ENCODE measurements at regions not wholly inside any gene's neighbourhood (a gene's known extent, or its start where the extent isn't known, plus 50 kb on each side); places are given as distances from the start of the nearest gene placed in this dataset.
"Not testable (repeated sequence)": the region's sequence is repeated elsewhere in the genome, so short reads cannot be mapped to it uniquely, and the experiment has no call there.

GRCh38 chr4:112940336-112940735, 109.1 kb upstream of the ANK2 start:
- no peak for DNase-seq (ENCODE audit: extremely low read depth, low read depth, low spot score)

- no peak for DNase-seq (ENCODE audit: extremely low read depth, low read depth, low spot score)
Observed at GRCh38 chr4:112942077-112942476, 107.4 kb upstream of the ANK2 start.

GRCh38 chr4:112942997-112943396, 106.5 kb upstream of the ANK2 start:
- no peak for DNase-seq (ENCODE audit: extremely low read depth, low read depth, low spot score)

- no peak for DNase-seq (ENCODE audit: extremely low read depth, low read depth, low spot score)
Observed at GRCh38 chr4:112944006-112944405, 105.4 kb upstream of the ANK2 start.

- DNase-seq (ENCODE audit: extremely low read depth, low read depth, low spot score): no peak
Observed at GRCh38 chr4:112946127-112946526, 103.3 kb upstream of the ANK2 start.

GRCh38 chr4:112947616-112948015, 101.8 kb upstream of the ANK2 start:
- DNase-seq (ENCODE audit: extremely low read depth, low read depth, low spot score): no peak

- no peak for DNase-seq (ENCODE audit: extremely low read depth, low read depth, low spot score)
Observed at GRCh38 chr4:112951362-112952312, 97.8 kb upstream of the ANK2 start.

- no peak for DNase-seq (ENCODE audit: extremely low read depth, low read depth, low spot score)
Observed at GRCh38 chr4:112952313-112952700, 97.1 kb upstream of the ANK2 start.

- DNase-seq (ENCODE audit: extremely low read depth, low read depth, low spot score): no peak
Observed at GRCh38 chr4:112953262-112953661, 96.2 kb upstream of the ANK2 start.

- DNase-seq (ENCODE audit: extremely low read depth, low read depth, low spot score): no peak
Observed at GRCh38 chr4:112954286-112954685, 95.2 kb upstream of the ANK2 start.

- DNase-seq (ENCODE audit: extremely low read depth, low read depth, low spot score): no peak
Observed at GRCh38 chr4:112956484-112956896, 93.0 kb upstream of the ANK2 start.

GRCh38 chr4:112957764-112958163, 91.7 kb upstream of the ANK2 start:
- DNase-seq (ENCODE audit: extremely low read depth, low read depth, low spot score): not testable (repeated sequence)

- DNase-seq (ENCODE audit: extremely low read depth, low read depth, low spot score): no peak
Observed at GRCh38 chr4:112966701-112967488, 82.6 kb upstream of the ANK2 start.

- DNase-seq (ENCODE audit: extremely low read depth, low read depth, low spot score): no peak
Observed at GRCh38 chr4:112968451-112969159, 80.8 kb upstream of the ANK2 start.

- DNase-seq (ENCODE audit: extremely low read depth, low read depth, low spot score): no peak
Observed at GRCh38 chr4:112970903-112971302, 78.5 kb upstream of the ANK2 start.

GRCh38 chr4:112973750-112974251, 75.7 kb upstream of the ANK2 start:
- DNase-seq (ENCODE audit: extremely low read depth, low read depth, low spot score): no peak

- no peak for DNase-seq (ENCODE audit: extremely low read depth, low read depth, low spot score)
Observed at GRCh38 chr4:112975567-112976355, 73.7 kb upstream of the ANK2 start.

- no peak for DNase-seq (ENCODE audit: extremely low read depth, low read depth, low spot score)
Observed at GRCh38 chr4:112978691-112979472, 70.6 kb upstream of the ANK2 start.

GRCh38 chr4:112979881-112980421, 69.5 kb upstream of the ANK2 start:
- no peak for DNase-seq (ENCODE audit: extremely low read depth, low read depth, low spot score)
